ENCODE measurements at regions not wholly inside any gene's neighbourhood (a gene's known extent, or its start where the extent isn't known, plus 50 kb on each side); places are given as distances from the start of the nearest gene placed in this dataset.

- no peak for DNase-seq
Measured at GRCh38 chr10:4519658-4520402, 306.2 kb upstream of the AKR1E2 start.

GRCh38 chr10:4517746-4518145 is 308.3 kb upstream of the AKR1E2 start:
- DNase-seq, result no peak

- peak; percentile 53 for DNase-seq
Measured at GRCh38 chr10:4515721-4516120, 310.3 kb upstream of the AKR1E2 start.

- DNase-seq, result no peak
Measured at GRCh38 chr10:4514445-4515108, 311.4 kb upstream of the AKR1E2 start.

- DNase-seq, result peak; percentile 42
Measured at GRCh38 chr10:4512671-4513240, 313.3 kb upstream of the AKR1E2 start.

- no peak for DNase-seq
Measured at GRCh38 chr10:4512196-4512595, 313.8 kb upstream of the AKR1E2 start.

- no peak for DNase-seq
Measured at GRCh38 chr10:4511509-4511908, 314.5 kb upstream of the AKR1E2 start.

GRCh38 chr10:4509405-4509804 is 316.6 kb upstream of the AKR1E2 start:
- no peak for DNase-seq

GRCh38 chr10:4506095-4506494 is 319.9 kb upstream of the AKR1E2 start:
- DNase-seq, result no peak

- DNase-seq, result no peak
Measured at GRCh38 chr10:4504550-4504949, 321.5 kb upstream of the AKR1E2 start.

- DNase-seq, result no peak
Measured at GRCh38 chr10:4503076-4503475, 322.9 kb upstream of the AKR1E2 start.

GRCh38 chr10:4501306-4501705 is 324.7 kb upstream of the AKR1E2 start:
- no peak for DNase-seq

- no peak for DNase-seq
Measured at GRCh38 chr10:4498711-4499251, 327.2 kb upstream of the AKR1E2 start.

GRCh38 chr10:4494551-4494950 is 331.5 kb upstream of the AKR1E2 start:
- DNase-seq, result no peak

- no peak for DNase-seq
Measured at GRCh38 chr10:4492202-4492601, 333.8 kb upstream of the AKR1E2 start.

GRCh38 chr10:4488904-4489303 is 337.1 kb upstream of the AKR1E2 start:
- no peak for DNase-seq

- no peak for DNase-seq
Measured at GRCh38 chr10:4485636-4486035, 340.4 kb upstream of the AKR1E2 start.

- no peak for DNase-seq
Measured at GRCh38 chr10:4483811-4484210, 342.2 kb upstream of the AKR1E2 start.

- no peak for DNase-seq
Measured at GRCh38 chr10:4482659-4483058, 343.3 kb upstream of the AKR1E2 start.

- no peak for DNase-seq
Measured at GRCh38 chr10:4481192-4481591, 344.8 kb upstream of the AKR1E2 start.

GRCh38 chr10:4479342-4479741 is 346.7 kb upstream of the AKR1E2 start:
- no peak for DNase-seq

- no peak for DNase-seq
Measured at GRCh38 chr10:4477664-4478063, 348.3 kb upstream of the AKR1E2 start.

GRCh38 chr10:4475827-4476490 is 350.0 kb upstream of the AKR1E2 start:
- DNase-seq, result no peak

GRCh38 chr10:4474829-4475228 is 351.2 kb upstream of the AKR1E2 start:
- DNase-seq, result no peak

All from NCI-H2171 (cell line).